GM21528 (cell line): ENCODE measurements at regions not wholly inside any gene's neighbourhood (a gene's known extent, or its start where the extent isn't known, plus 50 kb on each side); places are given as distances from the start of the nearest gene placed in this dataset.
"Not testable (repeated sequence)": the region's sequence is repeated elsewhere in the genome, so short reads cannot be mapped to it uniquely, and the experiment has no call there.

Experiments
- ATAC-seq: cut with Tn5 transposase; IDR thresholded peaks from one replicate; pipeline ENCODE4 v1.9.1; 2021; ENCODE audit warnings: mild to moderate bottlenecking, moderate library complexity; ENCODE audit not compliant: unreplicated experiment, low FRiP score

- no peak for ATAC-seq
These were observed 54.4 kb upstream of the IQCM start for GRCh38 chr4:149870008-149870407.

DNA sequence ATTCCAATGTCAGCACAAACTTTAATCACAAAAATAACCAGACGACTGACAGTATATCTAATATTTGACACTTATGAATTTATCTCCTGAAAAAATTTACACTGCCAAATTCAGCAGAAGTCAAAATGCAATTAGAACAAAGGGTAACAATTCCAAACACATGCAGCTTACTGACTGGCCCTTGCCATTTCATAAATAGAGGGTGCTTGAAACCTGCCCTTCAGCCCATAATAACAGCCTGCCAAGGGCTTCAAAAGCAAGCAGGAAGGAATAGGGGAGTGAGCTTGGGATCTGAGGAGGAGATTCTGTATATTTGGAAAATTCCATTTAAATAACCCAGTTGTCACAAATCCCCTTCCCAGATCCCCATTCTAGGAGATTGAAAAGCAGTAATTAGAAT, 66.1 kb upstream of the IQCM start:
- no peak for ATAC-seq

DNA sequence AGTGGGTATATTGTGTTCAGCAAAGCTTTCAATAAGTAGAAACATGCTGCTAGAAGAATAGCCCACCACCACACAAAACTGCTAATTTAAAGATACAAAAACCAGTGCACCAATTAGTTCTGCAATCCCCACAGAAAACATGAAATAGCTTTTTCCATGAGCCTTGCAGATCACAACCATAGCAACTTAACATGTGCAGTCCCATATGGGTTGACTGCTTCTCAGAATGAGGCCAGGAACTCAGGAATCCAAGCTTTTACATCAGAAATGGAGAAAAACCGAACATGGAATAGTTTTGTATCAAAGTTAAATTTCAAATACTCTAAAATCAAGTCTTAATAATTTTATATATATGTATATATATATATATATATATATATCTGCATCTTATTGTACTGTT, 66.6 kb upstream of the IQCM start:
- ATAC-seq, result no peak

GRCh38 chr4:149884046-149884445, 68.4 kb upstream of the IQCM start:
- ATAC-seq, result no peak

DNA sequence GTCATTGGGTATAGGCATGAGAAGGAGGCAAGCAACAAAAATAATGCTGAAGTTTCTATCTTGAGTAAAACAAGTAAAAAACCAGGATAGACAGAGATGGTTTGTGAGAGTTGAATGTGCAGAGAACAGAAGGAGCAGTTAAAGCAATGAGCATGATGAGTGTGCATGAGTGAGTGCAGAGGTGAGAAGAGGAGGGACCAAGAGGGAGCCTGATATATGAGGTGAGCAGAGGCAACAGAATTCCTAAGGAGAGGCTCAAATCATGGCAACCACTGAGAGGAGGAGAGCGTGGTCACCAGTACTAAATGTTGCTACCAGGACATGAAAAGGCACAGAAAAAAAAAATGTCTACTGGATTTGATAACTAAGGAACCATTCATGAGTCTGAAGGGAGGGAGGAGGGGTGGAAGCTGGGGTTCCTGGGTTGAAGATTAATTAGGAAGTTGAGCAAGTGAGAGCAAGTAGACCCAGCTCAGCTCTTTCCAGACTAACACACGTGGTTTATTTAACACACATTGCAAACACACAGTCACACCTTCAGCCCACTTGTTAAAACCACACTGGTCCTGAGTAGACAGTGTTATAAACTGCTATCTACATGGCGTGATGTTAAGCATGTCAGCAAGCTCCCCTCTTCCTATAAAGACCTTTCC, 69.0 kb upstream of the IQCM start:
- ATAC-seq, result no peak

GRCh38 chr4:149885896-149886295, 70.3 kb upstream of the IQCM start:
- ATAC-seq, result no peak

GRCh38 chr4:149886786-149887490, 71.3 kb upstream of the IQCM start:
- no peak for ATAC-seq

DNA sequence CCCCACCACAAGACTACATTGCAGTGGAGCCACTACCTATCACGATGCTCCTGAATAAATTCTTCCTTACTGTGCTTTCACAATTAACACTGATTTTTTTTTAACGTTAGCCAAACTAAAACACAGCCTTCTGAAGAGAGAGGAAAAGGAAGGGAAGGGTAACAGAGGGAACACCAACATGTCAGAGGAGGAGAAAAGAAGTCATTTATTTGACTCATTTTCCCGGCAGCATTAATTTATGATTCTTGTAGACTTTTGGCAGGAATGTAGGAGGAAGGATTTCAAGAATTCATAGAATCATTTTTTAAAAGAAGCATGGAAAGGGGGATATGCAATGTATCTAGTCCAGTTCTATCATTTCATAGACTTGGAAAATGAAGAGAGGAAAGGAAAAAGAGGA, 74.3 kb upstream of the IQCM start:
- no peak for ATAC-seq

DNA sequence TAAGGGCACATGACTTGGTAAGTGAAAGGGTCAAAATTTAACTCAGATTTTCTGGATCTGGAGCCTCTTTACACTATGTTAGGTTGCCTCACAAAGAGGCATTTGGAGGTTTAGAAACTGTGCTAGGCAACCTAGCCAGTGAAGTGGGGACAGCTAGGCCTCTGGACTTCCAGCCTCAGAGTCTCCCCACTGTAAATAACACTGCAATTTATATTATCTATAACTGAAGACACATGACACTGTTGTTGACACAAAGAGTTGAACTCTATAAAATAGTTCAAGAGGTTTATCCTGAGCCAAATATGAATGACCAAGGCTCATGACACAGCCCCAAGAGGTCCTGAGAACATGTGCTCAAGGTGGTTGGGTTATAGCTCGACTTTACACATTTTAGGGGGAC, 74.9 kb upstream of the IQCM start:
- ATAC-seq, result no peak

- no peak for ATAC-seq
These were observed 75.8 kb upstream of the IQCM start for GRCh38 chr4:149891426-149891825.

DNA sequence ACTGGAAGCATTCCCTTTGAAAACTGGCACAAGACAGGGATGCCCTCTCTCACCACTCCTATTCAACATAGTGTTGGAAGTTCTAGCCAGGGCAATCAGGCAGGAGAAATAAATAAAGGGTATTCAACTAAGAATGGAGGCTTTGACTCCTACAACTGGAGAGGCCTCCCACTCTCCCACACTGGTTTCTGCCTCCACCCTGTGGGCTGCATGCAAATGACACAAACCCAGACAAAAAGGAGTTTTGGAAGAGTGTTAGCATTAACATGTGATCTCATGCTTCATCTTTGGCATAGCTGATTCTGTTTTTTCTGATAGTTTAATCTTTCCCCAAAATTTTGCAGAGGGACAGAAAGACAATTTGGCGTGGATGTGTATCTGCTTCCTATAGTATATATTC, 80.8 kb upstream of the IQCM start:
- ATAC-seq, result no peak

- ATAC-seq, result no peak
These were observed 82.1 kb upstream of the IQCM start for GRCh38 chr4:149897783-149898182.

DNA sequence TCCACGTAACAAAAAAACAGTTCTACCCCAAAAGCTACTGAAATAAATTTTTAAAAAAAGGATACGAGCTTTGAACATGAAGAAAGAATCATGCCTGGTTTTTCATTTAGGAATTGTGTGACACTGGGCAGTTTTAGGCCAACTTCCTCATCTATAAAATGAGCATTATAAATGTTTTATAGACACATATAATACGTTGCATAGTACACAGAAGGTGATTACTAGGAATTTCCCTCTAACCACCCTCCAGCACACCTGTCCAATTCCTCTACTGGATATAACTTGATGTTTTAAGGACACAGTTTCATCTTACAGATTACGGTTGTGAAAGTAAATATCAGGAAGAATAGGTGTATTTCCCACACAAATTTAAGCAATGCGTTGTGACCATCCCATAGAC, 85.5 kb upstream of the IQCM start:
- no peak for ATAC-seq

- ATAC-seq, result no peak
These were observed 86.6 kb upstream of the IQCM start for GRCh38 chr4:149902242-149902641.

- no peak for ATAC-seq
These were observed 94.5 kb upstream of the IQCM start for GRCh38 chr4:149910177-149910576.

DNA sequence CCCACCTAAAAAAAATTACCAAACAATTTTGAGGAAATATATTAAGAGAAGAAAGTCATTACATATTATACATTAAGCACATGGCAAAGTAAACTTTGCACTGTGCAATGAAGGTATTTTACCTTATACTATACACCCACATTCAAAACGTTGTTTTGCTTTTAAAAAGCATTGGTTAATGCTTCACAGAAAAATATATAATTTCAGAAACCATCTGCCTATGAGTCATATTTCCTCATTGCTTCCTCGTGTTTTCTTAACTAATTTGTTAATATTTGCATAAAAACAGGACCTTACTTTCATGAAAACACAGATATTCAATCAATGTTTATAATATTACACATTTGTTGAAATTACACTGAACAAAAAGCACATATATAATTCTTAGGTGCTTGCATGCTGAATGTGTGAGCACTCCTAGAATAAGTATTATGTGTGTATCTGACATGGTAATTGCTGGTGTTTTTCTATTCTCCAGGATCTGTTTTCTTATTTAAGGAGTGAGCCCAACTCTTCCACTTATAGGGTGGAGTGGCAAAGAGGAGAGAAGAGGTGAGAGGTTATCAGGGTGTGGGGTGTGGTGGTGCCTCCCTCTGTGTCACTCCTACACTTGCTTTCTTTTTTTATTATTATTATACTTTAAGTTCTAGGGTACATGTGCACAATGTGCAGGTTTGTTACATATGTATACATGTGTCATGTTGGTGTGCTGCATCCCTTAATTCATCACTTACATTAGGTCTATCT, 95.1 kb upstream of the IQCM start:
- ATAC-seq, result no peak

GRCh38 chr4:149911354-149911753, 95.7 kb upstream of the IQCM start:
- ATAC-seq, result no peak

DNA sequence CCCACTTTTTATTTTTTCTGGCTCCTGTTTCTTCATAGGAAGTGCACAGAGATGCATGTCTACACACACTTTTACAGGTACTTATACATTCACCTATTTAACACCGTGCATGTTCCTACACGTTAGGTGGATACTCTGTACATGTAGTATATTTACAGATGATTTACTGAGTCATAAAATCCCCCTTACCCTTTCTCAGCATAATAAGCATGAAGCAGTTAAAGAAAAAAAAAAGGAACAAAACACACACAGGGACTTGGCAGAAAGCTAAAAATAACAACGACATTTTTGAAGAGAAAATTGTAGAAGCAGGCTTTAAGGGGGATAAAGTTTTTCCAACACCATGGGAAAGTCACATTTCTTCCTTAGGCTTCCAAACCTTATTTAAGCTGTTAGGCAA, 96.4 kb upstream of the IQCM start:
- no peak for ATAC-seq

DNA sequence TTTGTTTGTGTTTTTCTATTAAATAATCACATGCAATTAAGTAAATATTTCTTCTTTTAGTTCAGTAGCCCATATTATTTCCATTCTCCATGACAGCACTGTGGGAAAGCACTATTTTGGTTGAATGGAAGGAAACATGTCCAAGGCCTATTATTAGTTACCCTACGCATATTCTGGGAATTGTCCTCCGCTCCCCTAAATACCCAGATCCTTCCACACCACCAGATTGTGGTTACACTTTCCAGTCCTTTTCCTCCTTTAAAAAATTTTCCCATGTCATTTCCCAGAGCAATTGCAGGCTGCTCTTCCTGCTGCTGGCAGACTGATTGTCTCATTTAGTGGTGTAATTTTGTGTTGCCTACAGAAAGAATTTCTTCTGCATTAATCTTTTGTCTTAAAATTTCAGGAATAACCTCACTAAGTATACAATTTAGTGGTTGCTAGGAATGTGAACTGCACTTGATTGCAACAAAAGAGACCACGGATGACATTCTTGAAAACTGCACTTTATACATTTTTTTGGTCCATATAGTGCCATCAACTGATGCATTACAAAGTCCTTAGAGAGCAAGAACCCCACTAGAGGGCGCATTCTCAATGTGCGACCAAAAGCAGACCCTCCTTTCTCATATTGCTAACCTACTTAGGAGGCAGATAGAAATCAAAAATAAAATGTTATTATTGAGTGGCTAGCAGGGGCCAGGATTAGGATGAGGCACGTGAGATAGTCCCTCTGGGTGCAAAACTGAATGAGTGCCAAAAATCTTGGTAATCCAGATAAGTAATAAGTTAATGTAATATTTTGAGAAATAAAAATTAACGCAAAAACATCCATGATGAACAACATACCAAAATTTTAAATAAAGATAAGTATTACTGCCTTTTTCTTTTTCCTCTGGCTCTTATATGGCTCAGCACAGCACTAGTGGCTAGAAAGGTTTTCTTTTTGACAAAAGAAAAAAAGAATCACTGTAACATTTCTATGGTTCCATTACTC, 98.8 kb upstream of the IQCM start:
- ATAC-seq, result peak; percentile 87

- ATAC-seq, result not testable (repeated sequence)
These were observed 100.1 kb upstream of the IQCM start for GRCh38 chr4:149915735-149916134.

- ATAC-seq, result no peak
These were observed 108.1 kb upstream of the IQCM start for GRCh38 chr4:149923736-149924135.
